Tibial nerve (tissue), 4 donors: ENCODE measurements at regions not wholly inside any gene's neighbourhood (a gene's known extent, or its start where the extent isn't known, plus 50 kb on each side); places are given as distances from the start of the nearest gene placed in this dataset.

Experiments
- DNase-seq, 2 donors: peaks; one replicate each; pipeline ENCODE4 v3.0.0-alpha.2; 2019; ENCODE audit warnings: low spot score in 2 of 2
- H3K27ac ChIP-seq, 4 donors: fragments of 200-600 bp; sonication (generic) in 3 of 4; one replicate each; pipeline ENCODE4 v1.5.1; 2017 to 2019; ENCODE audit warnings: mild to moderate bottlenecking in 1 of 4
- H3K27me3 ChIP-seq, 2 donors: fragments of 200-600 bp; sonication (generic) in 1 of 2; one replicate each; pipeline versions ENCODE4 v1.5.1 to v1.6.0; 2017 to 2019
- H3K36me3 ChIP-seq, 3 donors: fragments of 200-600 bp; sonication (generic); one replicate each; pipeline ENCODE4 v1.5.1; 2018 to 2019
- H3K4me1 ChIP-seq, 4 donors: fragments of 200-600 bp; sonication (generic) in 3 of 4; one replicate each; pipeline ENCODE4 v1.5.1; 2017 to 2019
- H3K4me3 ChIP-seq, 4 donors: fragments of 200-600 bp; sonication (generic) in 3 of 4; one replicate each; pipeline ENCODE4 v1.5.1; 2017 to 2019; ENCODE audit warnings: mild to moderate bottlenecking in 1 of 4, moderate library complexity in 1 of 4
- H3K9me3 ChIP-seq, 4 donors: fragments of 200-600 bp; sonication (generic) in 3 of 4; one replicate each; pipeline ENCODE4 v1.5.1; 2017 to 2019
- EP300 ChIP-seq, 2 donors: sonication (generic); formaldehyde crosslinking; IDR thresholded peaks; one replicate each; pipeline ENCODE4 v1.6.1; 2017; ENCODE audit warnings: antibody characterized with exemption in 2 of 2, mild to moderate bottlenecking in 1 of 2
- POLR2A ChIP-seq, 2 donors: fragments of 450-650 bp; IDR thresholded peaks; one replicate each; pipeline ENCODE4 v1.6.1; 2017; ENCODE audit warnings: antibody characterized with exemption in 2 of 2, mild to moderate bottlenecking in 2 of 2, moderate library complexity in 2 of 2
- WGBS, 2 donors: methylation state at CpG; one replicate each; pipeline ENCODE4 v1.1.5; 2018; 5-methylcytosine and 5-hydroxymethylcytosine counted together
- TF ChIP-seq, protein P1 (sequence below), 5 experiments: fragments of 200-600 bp in 3 of 5; fragments of 450-650 bp in 2 of 5; sonication (generic) in 3 of 5; IDR thresholded peaks; one replicate each; pipeline ENCODE4 v1.5.1; 2016 to 2019; ENCODE audit warnings: antibody characterized with exemption in 5 of 5, mild to moderate bottlenecking in 3 of 5, moderate library complexity in 2 of 5

DNA sequence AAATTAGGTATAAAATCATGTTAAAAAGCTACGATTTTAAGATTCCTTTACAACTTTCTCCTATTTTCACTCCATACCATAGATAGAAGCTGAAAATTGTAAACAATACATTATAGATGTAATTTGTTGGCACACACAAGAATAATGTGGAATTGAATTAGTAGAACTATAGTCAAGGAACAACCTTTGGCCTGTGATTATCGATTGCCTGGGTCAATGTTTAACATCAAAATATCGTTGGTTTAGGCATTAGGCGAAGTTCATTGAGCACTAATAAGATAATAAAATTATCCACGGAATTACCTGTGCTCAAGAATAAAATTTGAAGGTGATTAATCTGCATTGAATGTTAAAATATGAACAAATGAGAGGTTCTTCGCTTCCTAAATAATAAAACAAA is 455.1 kb upstream of the ZP4 start:
- H3K27ac ChIP-seq: no peak overlapping the region
- no peak overlapping the region for H3K4me3 ChIP-seq
- DNase-seq: no peak
- no peaks in the 10 kb centered on the region for H3K9me3 ChIP-seq
- H3K27me3 ChIP-seq: no peaks in the 10 kb centered on the region
- no peaks in the 10 kb centered on the region for H3K4me1 ChIP-seq
- TF ChIP-seq EP300 (IDR thresholded peaks at IDR 0.05) (no peak), POLR2A (IDR thresholded peaks at IDR 0.05) (no peak)
- TF ChIP-seq, protein P1, sequence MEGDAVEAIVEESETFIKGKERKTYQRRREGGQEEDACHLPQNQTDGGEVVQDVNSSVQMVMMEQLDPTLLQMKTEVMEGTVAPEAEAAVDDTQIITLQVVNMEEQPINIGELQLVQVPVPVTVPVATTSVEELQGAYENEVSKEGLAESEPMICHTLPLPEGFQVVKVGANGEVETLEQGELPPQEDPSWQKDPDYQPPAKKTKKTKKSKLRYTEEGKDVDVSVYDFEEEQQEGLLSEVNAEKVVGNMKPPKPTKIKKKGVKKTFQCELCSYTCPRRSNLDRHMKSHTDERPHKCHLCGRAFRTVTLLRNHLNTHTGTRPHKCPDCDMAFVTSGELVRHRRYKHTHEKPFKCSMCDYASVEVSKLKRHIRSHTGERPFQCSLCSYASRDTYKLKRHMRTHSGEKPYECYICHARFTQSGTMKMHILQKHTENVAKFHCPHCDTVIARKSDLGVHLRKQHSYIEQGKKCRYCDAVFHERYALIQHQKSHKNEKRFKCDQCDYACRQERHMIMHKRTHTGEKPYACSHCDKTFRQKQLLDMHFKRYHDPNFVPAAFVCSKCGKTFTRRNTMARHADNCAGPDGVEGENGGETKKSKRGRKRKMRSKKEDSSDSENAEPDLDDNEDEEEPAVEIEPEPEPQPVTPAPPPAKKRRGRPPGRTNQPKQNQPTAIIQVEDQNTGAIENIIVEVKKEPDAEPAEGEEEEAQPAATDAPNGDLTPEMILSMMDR (IDR thresholded peaks at IDR 0.05): no peak
- 80 to 91% methylated on average over 6 of the region's 6 CpGs for WGBS, 2 donors
- no peaks in the 10 kb centered on the region for H3K36me3 ChIP-seq

DNA sequence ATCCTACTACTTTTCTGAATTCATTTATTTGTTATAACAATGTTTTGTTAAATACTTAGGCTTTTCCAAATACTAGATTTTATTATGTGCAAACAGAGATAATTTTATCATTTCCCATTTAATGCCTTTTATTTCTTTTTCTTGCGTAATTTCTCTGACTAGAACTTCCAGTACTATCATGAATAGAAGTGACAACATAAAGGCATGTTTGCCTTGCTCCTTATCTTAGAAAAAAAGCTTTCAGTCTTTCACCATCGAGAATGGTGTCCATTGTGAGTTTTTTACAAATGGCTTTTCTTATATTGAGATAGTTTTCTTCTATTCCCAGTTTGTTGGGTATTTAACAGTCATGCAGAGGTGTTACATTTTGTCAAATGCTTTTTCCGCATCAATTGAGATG is 453.1 kb upstream of the ZP4 start:
- no peaks in the 10 kb centered on the region for H3K27me3 ChIP-seq
- H3K4me3 ChIP-seq: no peak overlapping the region
- TF ChIP-seq EP300 (IDR thresholded peaks at IDR 0.05) (no peak), POLR2A (IDR thresholded peaks at IDR 0.05) (no peak)
- TF ChIP-seq, protein P1 (IDR thresholded peaks at IDR 0.05): no peak
- no peak overlapping the region for H3K27ac ChIP-seq
- no peaks in the 10 kb centered on the region for H3K36me3 ChIP-seq
- no peak for DNase-seq
- no peaks in the 10 kb centered on the region for H3K4me1 ChIP-seq
- H3K9me3 ChIP-seq: peaks cover 0 to under 1% (median 0%) of the 10 kb centered on the region in 4 donors
- 68 to 72% methylated on average over 3 of the region's 3 CpGs for WGBS, 2 donors

DNA sequence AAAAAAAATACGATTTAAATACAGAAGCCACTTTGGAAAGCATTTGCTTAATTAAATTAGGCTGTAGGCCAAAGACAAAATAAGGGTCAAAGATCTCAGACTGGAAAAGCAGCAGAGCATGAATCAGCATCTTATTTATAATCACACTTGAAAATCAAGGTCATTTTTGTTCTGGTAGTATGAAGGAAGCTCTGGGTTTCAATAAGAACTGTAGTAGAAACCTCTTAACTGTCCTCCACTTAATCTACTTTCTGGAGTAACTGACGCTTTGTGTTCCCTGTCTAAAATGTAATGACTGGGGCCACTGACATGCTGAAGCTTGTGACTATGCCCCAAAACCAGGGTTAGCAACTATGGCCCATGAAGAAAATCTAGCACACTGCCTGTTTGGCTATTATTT is 450.7 kb upstream of the ZP4 start:
- WGBS, 2 donors: 79 to 82% methylated on average over 2 of the region's 2 CpGs
- no peaks in the 10 kb centered on the region for H3K36me3 ChIP-seq
- DNase-seq: no peak
- H3K9me3 ChIP-seq: peaks cover 0 to 7% (median 0%) of the 10 kb centered on the region in 4 donors
- H3K27ac ChIP-seq: no peak overlapping the region
- TF ChIP-seq POLR2A (IDR thresholded peaks at IDR 0.05) (no peak), EP300 (IDR thresholded peaks at IDR 0.05) (no peak)
- TF ChIP-seq, protein P1 (IDR thresholded peaks at IDR 0.05): no peak
- H3K4me3 ChIP-seq: no peak overlapping the region
- H3K27me3 ChIP-seq: no peaks in the 10 kb centered on the region
- no peaks in the 10 kb centered on the region for H3K4me1 ChIP-seq

DNA sequence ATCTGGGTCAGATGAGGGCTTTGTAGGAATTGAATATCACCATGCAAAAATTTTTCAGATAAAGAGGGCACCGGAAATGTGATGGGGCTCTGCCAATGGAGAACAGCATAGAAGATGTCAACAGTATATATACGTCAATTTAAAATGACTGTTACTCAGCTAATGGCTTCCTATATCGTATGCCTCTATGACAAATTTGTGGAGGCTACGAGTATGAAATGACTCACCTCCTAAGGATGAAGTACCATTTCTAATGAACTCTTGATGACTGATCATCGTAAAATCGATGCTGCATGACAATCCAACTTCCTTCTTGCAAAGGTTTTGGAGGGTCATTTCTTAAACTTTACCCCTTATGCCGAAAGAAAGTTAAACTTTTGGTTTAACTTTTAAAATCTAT is 450.3 kb upstream of the ZP4 start:
- Histone ChIP-seq H3K4me1 (no peaks in the 10 kb centered on the region), H3K9me3 (peaks cover 0 to 8% (median 0%) of the 10 kb centered on the region in 4 donors), H3K36me3 (no peaks in the 10 kb centered on the region), H3K4me3 (no peak overlapping the region), H3K27me3 (no peaks in the 10 kb centered on the region), H3K27ac (no peak overlapping the region)
- TF ChIP-seq POLR2A (IDR thresholded peaks at IDR 0.05) (no peak), EP300 (IDR thresholded peaks at IDR 0.05) (no peak)
- TF ChIP-seq, protein P1 (IDR thresholded peaks at IDR 0.05): no peak
- 85 to 87% methylated on average over 7 of the region's 7 CpGs for WGBS, 2 donors
- DNase-seq: no peak

DNA sequence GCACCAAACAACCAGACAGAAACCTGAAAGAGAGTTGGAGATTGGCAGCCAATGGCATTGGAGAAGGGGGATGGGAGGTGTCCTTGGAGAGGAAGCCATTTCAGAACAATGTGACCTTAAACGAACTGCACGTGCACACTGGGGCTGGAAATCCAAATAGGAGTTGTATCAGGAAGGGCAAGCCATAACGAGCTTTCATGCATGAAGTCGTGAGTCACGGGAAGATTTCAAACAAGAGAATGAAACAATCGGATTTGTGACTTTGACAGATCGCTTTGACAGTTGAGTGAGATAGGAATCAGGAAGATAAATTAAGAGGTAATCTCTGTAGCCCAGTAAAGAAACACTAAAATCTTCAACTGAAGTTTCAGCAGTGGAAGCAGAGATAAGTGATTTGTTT is 445.8 kb upstream of the ZP4 start:
- 73 to 81% methylated on average over 7 of the region's 7 CpGs for WGBS, 2 donors
- H3K36me3 ChIP-seq: no peaks in the 10 kb centered on the region
- no peaks in the 10 kb centered on the region for H3K27me3 ChIP-seq
- H3K27ac ChIP-seq: no peak overlapping the region
- no peak for TF ChIP-seq POLR2A (IDR thresholded peaks at IDR 0.05)
- no peak for TF ChIP-seq EP300 (IDR thresholded peaks at IDR 0.05)
- TF ChIP-seq, protein P1 (IDR thresholded peaks at IDR 0.05): no peak
- H3K9me3 ChIP-seq: peaks cover 0 to 8% (median 0%) of the 10 kb centered on the region in 4 donors
- H3K4me1 ChIP-seq: no peaks in the 10 kb centered on the region
- no peak for DNase-seq
- no peak overlapping the region for H3K4me3 ChIP-seq
